ENCODE measurements at regions not wholly inside any gene's neighbourhood (a gene's known extent, or its start where the extent isn't known, plus 50 kb on each side); places are given as distances from the start of the nearest gene placed in this dataset.

- H3K4me2 ChIP-seq (ENCODE audit: low read length, poor library complexity, severe bottlenecking) = no peak overlapping the region
- H3K27me3 ChIP-seq (ENCODE audit: control insufficient read depth in 1 of 2, insufficient read depth in 1 of 2, low read length in 2 of 2) = peaks cover 0 to 4% of the 10 kb centered on the region in 2 experiments
- no peak overlapping the region for H3K9ac ChIP-seq (ENCODE audit: low read length)
- H3K79me1 ChIP-seq (replicated peaks; ENCODE audit: low read length, poor library complexity, severe bottlenecking) = no peaks in the 10 kb centered on the region
- WGBS = 96% methylated on average over 6 of the region's 7 CpGs
- no peak overlapping the region for H4K91ac ChIP-seq (ENCODE audit: low read length)
- no peak overlapping the region for H2BK5ac ChIP-seq (ENCODE audit: low read depth, low read length, poor library complexity, severe bottlenecking)
- peaks cover 2% of the 10 kb centered on the region for H3K4me1 ChIP-seq (ENCODE audit: control insufficient read depth, insufficient read depth, low read depth, low read length)
- no peak overlapping the region for H2AFZ ChIP-seq (ENCODE audit: low read depth, low read length)
- no peak overlapping the region for H3K4me3 ChIP-seq (ENCODE audit: insufficient read depth in 1 of 2, low read depth in 1 of 2, low read length in 2 of 2)
- H2BK120ac ChIP-seq (ENCODE audit: low read depth, low read length) = no peak overlapping the region
- no peak overlapping the region for H2AK5ac ChIP-seq (ENCODE audit: low read length, severe bottlenecking)
- H3K4ac ChIP-seq (ENCODE audit: low read depth in 1 of 2, low read length in 2 of 2) = no peak overlapping the region
- H2BK15ac ChIP-seq (ENCODE audit: low read depth, poor library complexity, severe bottlenecking) = no peak overlapping the region
- no peak overlapping the region for H2BK12ac ChIP-seq (ENCODE audit: low read length in 2 of 2)
- H3K18ac ChIP-seq (ENCODE audit: low read depth in 1 of 2, low read length in 2 of 2) = no peak overlapping the region
- no peak overlapping the region for H3K23ac ChIP-seq (ENCODE audit: low read length in 2 of 2)
- peaks cover 3% of the 10 kb centered on the region for H3K9me3 ChIP-seq (ENCODE audit: control insufficient read depth, low read length)
- H3K36me3 ChIP-seq (ENCODE audit: control insufficient read depth in 1 of 2, insufficient read depth in 2 of 2, low read depth in 1 of 2, low read length in 2 of 2) = no peaks in the 10 kb centered on the region
- no peak overlapping the region for H3K14ac ChIP-seq (ENCODE audit: low read length in 2 of 2)
- H3K27ac ChIP-seq (ENCODE audit: low read length, poor library complexity, severe bottlenecking) = no peak overlapping the region
- DNase-seq = no peak
- no peak overlapping the region for H4K8ac ChIP-seq (ENCODE audit: low read length)
These were observed 268.4 kb upstream of the NEBL start for GRCh38 chr10:21165489-21165888.

- Histone ChIP-seq H3K18ac (ENCODE audit: low read depth in 1 of 2, low read length in 2 of 2) (no peak overlapping the region), H3K79me1 (replicated peaks; ENCODE audit: low read length, poor library complexity, severe bottlenecking) (no peaks in the 10 kb centered on the region), H3K4ac (ENCODE audit: low read depth in 1 of 2, low read length in 2 of 2) (no peak overlapping the region), H2AFZ (ENCODE audit: low read depth, low read length) (no peak overlapping the region), H2BK120ac (ENCODE audit: low read depth, low read length) (no peak overlapping the region), H2BK15ac (ENCODE audit: low read depth, poor library complexity, severe bottlenecking) (no peak overlapping the region), H2BK5ac (ENCODE audit: low read depth, low read length, poor library complexity, severe bottlenecking) (no peak overlapping the region), H3K9ac (ENCODE audit: low read length) (no peak overlapping the region), H3K9me3 (ENCODE audit: control insufficient read depth, low read length) (peaks cover 3% of the 10 kb centered on the region), H3K23ac (ENCODE audit: low read length in 2 of 2) (no peak overlapping the region), H2BK12ac (ENCODE audit: low read length in 2 of 2) (no peak overlapping the region), H3K27me3 (ENCODE audit: control insufficient read depth in 1 of 2, insufficient read depth in 1 of 2, low read length in 2 of 2) (peaks cover 4 to 5% of the 10 kb centered on the region in 2 experiments), H3K4me1 (ENCODE audit: control insufficient read depth, insufficient read depth, low read depth, low read length) (peaks cover 2% of the 10 kb centered on the region), H4K8ac (ENCODE audit: low read length) (no peak overlapping the region), H2AK5ac (ENCODE audit: low read length, severe bottlenecking) (no peak overlapping the region), H3K27ac (ENCODE audit: low read length, poor library complexity, severe bottlenecking) (no peak overlapping the region), H3K4me2 (ENCODE audit: low read length, poor library complexity, severe bottlenecking) (no peak overlapping the region), H3K36me3 (ENCODE audit: control insufficient read depth in 1 of 2, insufficient read depth in 2 of 2, low read depth in 1 of 2, low read length in 2 of 2) (no peaks in the 10 kb centered on the region), H3K4me3 (ENCODE audit: insufficient read depth in 1 of 2, low read depth in 1 of 2, low read length in 2 of 2) (no peak overlapping the region), H4K91ac (ENCODE audit: low read length) (no peak overlapping the region), H3K14ac (ENCODE audit: low read length in 2 of 2) (no peak overlapping the region)
- 94% methylated on average over 2 of the region's 3 CpGs for WGBS
- DNase-seq = no peak
These were observed 267.6 kb upstream of the NEBL start for GRCh38 chr10:21164687-21165086.

GRCh38 chr10:21162948-21163347 lies 265.8 kb upstream of the NEBL start:
- no peak overlapping the region for H3K14ac ChIP-seq (ENCODE audit: low read length in 2 of 2)
- no peak overlapping the region for H3K23ac ChIP-seq (ENCODE audit: low read length in 2 of 2)
- H3K9me3 ChIP-seq (ENCODE audit: control insufficient read depth, low read length) = peaks cover 3% of the 10 kb centered on the region
- H2BK120ac ChIP-seq (ENCODE audit: low read depth, low read length) = no peak overlapping the region
- H3K4me2 ChIP-seq (ENCODE audit: low read length, poor library complexity, severe bottlenecking) = no peak overlapping the region
- H2BK5ac ChIP-seq (ENCODE audit: low read depth, low read length, poor library complexity, severe bottlenecking) = no peak overlapping the region
- H2BK15ac ChIP-seq (ENCODE audit: low read depth, poor library complexity, severe bottlenecking) = no peak overlapping the region
- no peak overlapping the region for H2BK12ac ChIP-seq (ENCODE audit: low read length in 2 of 2)
- no peak overlapping the region for H3K4ac ChIP-seq (ENCODE audit: low read depth in 1 of 2, low read length in 2 of 2)
- H2AFZ ChIP-seq (ENCODE audit: low read depth, low read length) = no peak overlapping the region
- H3K18ac ChIP-seq (ENCODE audit: low read depth in 1 of 2, low read length in 2 of 2) = no peak overlapping the region
- H3K79me1 ChIP-seq (replicated peaks; ENCODE audit: low read length, poor library complexity, severe bottlenecking) = no peaks in the 10 kb centered on the region
- H3K36me3 ChIP-seq (ENCODE audit: control insufficient read depth in 1 of 2, insufficient read depth in 2 of 2, low read depth in 1 of 2, low read length in 2 of 2) = no peaks in the 10 kb centered on the region
- no peak overlapping the region for H3K9ac ChIP-seq (ENCODE audit: low read length)
- no peak overlapping the region for H2AK5ac ChIP-seq (ENCODE audit: low read length, severe bottlenecking)
- no peak overlapping the region for H4K8ac ChIP-seq (ENCODE audit: low read length)
- no peak overlapping the region for H4K91ac ChIP-seq (ENCODE audit: low read length)
- H3K4me3 ChIP-seq (ENCODE audit: insufficient read depth in 1 of 2, low read depth in 1 of 2, low read length in 2 of 2) = no peak overlapping the region
- H3K27ac ChIP-seq (ENCODE audit: low read length, poor library complexity, severe bottlenecking) = no peak overlapping the region
- H3K27me3 ChIP-seq (ENCODE audit: control insufficient read depth in 1 of 2, insufficient read depth in 1 of 2, low read length in 2 of 2) = peaks cover 9 to 15% of the 10 kb centered on the region in 2 experiments
- H3K4me1 ChIP-seq (ENCODE audit: control insufficient read depth, insufficient read depth, low read depth, low read length) = peaks cover 2% of the 10 kb centered on the region
- no peak for DNase-seq

GRCh38 chr10:21161647-21162046 lies 264.5 kb upstream of the NEBL start:
- no peak overlapping the region for H3K18ac ChIP-seq (ENCODE audit: low read depth in 1 of 2, low read length in 2 of 2)
- no peak overlapping the region for H3K14ac ChIP-seq (ENCODE audit: low read length in 2 of 2)
- H3K4ac ChIP-seq (ENCODE audit: low read depth in 1 of 2, low read length in 2 of 2) = no peak overlapping the region
- H2BK15ac ChIP-seq (ENCODE audit: low read depth, poor library complexity, severe bottlenecking) = no peak overlapping the region
- DNase-seq = no peak
- H3K36me3 ChIP-seq (ENCODE audit: control insufficient read depth in 1 of 2, insufficient read depth in 2 of 2, low read depth in 1 of 2, low read length in 2 of 2) = no peaks in the 10 kb centered on the region
- H3K27ac ChIP-seq (ENCODE audit: low read length, poor library complexity, severe bottlenecking) = no peak overlapping the region
- H3K4me3 ChIP-seq (ENCODE audit: insufficient read depth in 1 of 2, low read depth in 1 of 2, low read length in 2 of 2) = no peak overlapping the region
- H4K8ac ChIP-seq (ENCODE audit: low read length) = no peak overlapping the region
- no peak overlapping the region for H3K4me2 ChIP-seq (ENCODE audit: low read length, poor library complexity, severe bottlenecking)
- no peaks in the 10 kb centered on the region for H3K79me1 ChIP-seq (replicated peaks; ENCODE audit: low read length, poor library complexity, severe bottlenecking)
- 93% methylated on average over 2 of the region's 2 CpGs for WGBS
- peaks cover 9 to 15% of the 10 kb centered on the region in 2 experiments for H3K27me3 ChIP-seq (ENCODE audit: control insufficient read depth in 1 of 2, insufficient read depth in 1 of 2, low read length in 2 of 2)
- no peak overlapping the region for H2AK5ac ChIP-seq (ENCODE audit: low read length, severe bottlenecking)
- no peak overlapping the region for H2BK120ac ChIP-seq (ENCODE audit: low read depth, low read length)
- no peak overlapping the region for H2BK5ac ChIP-seq (ENCODE audit: low read depth, low read length, poor library complexity, severe bottlenecking)
- H3K4me1 ChIP-seq (ENCODE audit: control insufficient read depth, insufficient read depth, low read depth, low read length) = no peaks in the 10 kb centered on the region
- no peak overlapping the region for H3K9ac ChIP-seq (ENCODE audit: low read length)
- no peak overlapping the region for H2BK12ac ChIP-seq (ENCODE audit: low read length in 2 of 2)
- no peak overlapping the region for H3K23ac ChIP-seq (ENCODE audit: low read length in 2 of 2)
- H3K9me3 ChIP-seq (ENCODE audit: control insufficient read depth, low read length) = peaks cover 3% of the 10 kb centered on the region
- H4K91ac ChIP-seq (ENCODE audit: low read length) = no peak overlapping the region
- no peak overlapping the region for H2AFZ ChIP-seq (ENCODE audit: low read depth, low read length)
